TTC549 (cell line): ENCODE measurements at regions not wholly inside any gene's neighbourhood (a gene's known extent, or its start where the extent isn't known, plus 50 kb on each side); places are given as distances from the start of the nearest gene placed in this dataset.

Source experiments
- FAIRE-seq: peaks from 2 replicates; lab custom pipeline; 2012; peaks lifted over from hg19 to GRCh38; lab: Jason Lieb, UNC

- FAIRE-seq, result no peak
Observed at GRCh38 chr2:8259106-8259840, 422.6 kb upstream of the ID2 start.

GRCh38 chr2:8259841-8260178 lies 422.0 kb upstream of the ID2 start:
- no peak for FAIRE-seq

GRCh38 chr2:8260213-8260612 lies 421.6 kb upstream of the ID2 start:
- FAIRE-seq, result no peak

- no peak for FAIRE-seq
Observed at GRCh38 chr2:8263901-8264300, 418.0 kb upstream of the ID2 start.

- no peak for FAIRE-seq
Observed at GRCh38 chr2:8264981-8265380, 416.9 kb upstream of the ID2 start.

- no peak for FAIRE-seq
Observed at GRCh38 chr2:8265476-8266226, 416.2 kb upstream of the ID2 start.

- no peak for FAIRE-seq
Observed at GRCh38 chr2:8266563-8266962, 415.3 kb upstream of the ID2 start.

GRCh38 chr2:8267048-8267447 lies 414.8 kb upstream of the ID2 start:
- FAIRE-seq, result no peak

GRCh38 chr2:8267721-8268120 lies 414.1 kb upstream of the ID2 start:
- FAIRE-seq, result no peak

GRCh38 chr2:8268172-8268783 lies 413.6 kb upstream of the ID2 start:
- FAIRE-seq, result no peak

GRCh38 chr2:8270699-8271098 lies 411.2 kb upstream of the ID2 start:
- no peak for FAIRE-seq

- no peak for FAIRE-seq
Observed at GRCh38 chr2:8271461-8271860, 410.4 kb upstream of the ID2 start.

GRCh38 chr2:8276026-8276425 lies 405.8 kb upstream of the ID2 start:
- no peak for FAIRE-seq

GRCh38 chr2:8277921-8278571 lies 403.8 kb upstream of the ID2 start:
- no peak for FAIRE-seq

GRCh38 chr2:8278709-8279354 lies 403.0 kb upstream of the ID2 start:
- no peak for FAIRE-seq

GRCh38 chr2:8279506-8279905 lies 402.4 kb upstream of the ID2 start:
- FAIRE-seq, result no peak

- FAIRE-seq, result no peak
Observed at GRCh38 chr2:8281234-8281633, 400.6 kb upstream of the ID2 start.

GRCh38 chr2:8281950-8282857 lies 399.7 kb upstream of the ID2 start:
- FAIRE-seq, result no peak

- FAIRE-seq, result no peak
Observed at GRCh38 chr2:8282858-8283252, 399.0 kb upstream of the ID2 start.

GRCh38 chr2:8285081-8285480 lies 396.8 kb upstream of the ID2 start:
- FAIRE-seq, result no peak

- no peak for FAIRE-seq
Observed at GRCh38 chr2:8285898-8286297, 396.0 kb upstream of the ID2 start.

- no peak for FAIRE-seq
Observed at GRCh38 chr2:8288206-8288605, 393.6 kb upstream of the ID2 start.
